Stomach (tissue), 8 donors: ENCODE measurements at regions not wholly inside any gene's neighbourhood (a gene's known extent, or its start where the extent isn't known, plus 50 kb on each side); places are given as distances from the start of the nearest gene placed in this dataset.

ENCODE experiments used
- DNase-seq, 2 donors: peaks; one replicate each; pipeline versions ENCODE4 v3.0.0 to v3.0.0-alpha.2; 2013 to 2019
- H3K27ac ChIP-seq, 5 donors: fragments of 200-600 bp in 4 of 5; sonication (generic) in 4 of 5; one replicate each; pipeline ENCODE4 v1.5.1; 2013 to 2019; ENCODE audit warnings: mild to moderate bottlenecking in 1 of 5, moderate library complexity in 1 of 5
- H3K27me3 ChIP-seq, 3 donors: fragments of 200-600 bp; sonication (generic); one replicate each; pipeline ENCODE4 v1.5.1; 2017 to 2019; ENCODE audit warnings: mixed run types in 1 of 3
- H3K36me3 ChIP-seq, 4 donors: fragments of 200-600 bp; sonication (generic); 1 replicate in 3 of 4; 2 replicates in 1 of 4; pipeline ENCODE4 v1.5.1; 2016 to 2019
- H3K4me1 ChIP-seq, 4 donors: fragments of 200-600 bp; sonication (generic); one replicate each; pipeline ENCODE4 v1.5.1; 2016 to 2019
- H3K4me3 ChIP-seq, 4 donors: fragments of 200-600 bp; sonication (generic) in 3 of 4; one replicate each; pipeline ENCODE4 v1.5.1; 2016 to 2019; ENCODE audit warnings: mild to moderate bottlenecking in 1 of 4
- H3K9me3 ChIP-seq, 4 donors: fragments of 200-600 bp; sonication (generic); one replicate each; pipeline ENCODE4 v1.5.1; 2016 to 2019
- CTCF ChIP-seq, 7 experiments: fragments of 450-650 bp in 4 of 7; fragments of 200-600 bp in 3 of 7; sonication (generic) in 3 of 7; IDR thresholded peaks; one replicate each; pipeline ENCODE4 v1.5.1; 2016 to 2019; ENCODE audit warnings: antibody characterized with exemption in 7 of 7, control low read depth in 2 of 7, mild to moderate bottlenecking in 1 of 7
- EP300 ChIP-seq: sonication (generic); formaldehyde crosslinking; IDR thresholded peaks from one replicate; pipeline ENCODE4 v1.6.1; 2017; ENCODE audit warnings: antibody characterized with exemption
- POLR2A ChIP-seq, 4 donors: fragments of 450-650 bp; IDR thresholded peaks; one replicate each; pipeline ENCODE4 v1.6.1; 2016; ENCODE audit warnings: antibody characterized with exemption in 4 of 4, control low read depth in 2 of 4, mild to moderate bottlenecking in 1 of 4, moderate library complexity in 1 of 4
- POLR2AphosphoS5 ChIP-seq, 3 donors: sonication (generic); formaldehyde crosslinking; IDR thresholded peaks; one replicate each; pipeline ENCODE4 v1.6.1; 2016; ENCODE audit warnings: antibody characterized with exemption in 3 of 3
- WGBS, 5 donors: extraction: QIAGEN DNeasy Blood & Tissue Kit in 3 of 5; methylation state at CpG; one replicate each; pipeline versions ENCODE4 v1.1.5 to v1.1.7; 2013 to 2018; 5-methylcytosine and 5-hydroxymethylcytosine counted together
- intact Hi-C: fragments of 100-400 bp; cut with DNase I; formaldehyde crosslinking; loops from one replicate; pipeline ENCODE4 v1.15.1; 2023; ENCODE audit warnings: low total_unique reads
- donor health status: healthy with polysubstance abuse.
- donor health status: Bipolar disorder and iron deficiency.
- donor health status: healthy.

- Histone ChIP-seq H3K27ac (no peak overlapping the region), H3K4me3 (no peak overlapping the region), H3K4me1 (no peaks in the 10 kb centered on the region), H3K9me3 (peaks cover 0 to 3% (median 0%) of the 10 kb centered on the region in 4 donors), H3K36me3 (no peaks in the 10 kb centered on the region), H3K27me3 (no peaks in the 10 kb centered on the region)
- WGBS, 5 donors: 55 to 62% (median 60%) methylated on average over 3 of the region's 3 CpGs
- DNase-seq: no peak
- intact Hi-C loops: no loop called here
- TF ChIP-seq POLR2A (IDR thresholded peaks at IDR 0.05): no peak
Observed at GRCh38 chr4:62952366-62952765, 1456.9 kb downstream of the TECRL start.

- intact Hi-C loops: no loop called here
- Histone ChIP-seq H3K27ac (no peak overlapping the region), H3K36me3 (no peaks in the 10 kb centered on the region), H3K4me3 (no peak overlapping the region), H3K27me3 (no peaks in the 10 kb centered on the region), H3K9me3 (no peaks in the 10 kb centered on the region), H3K4me1 (no peaks in the 10 kb centered on the region)
- TF ChIP-seq POLR2AphosphoS5 (IDR thresholded peaks at IDR 0.05) (no peak), POLR2A (IDR thresholded peaks at IDR 0.05) (no peak), CTCF (IDR thresholded peaks at IDR 0.05) (no peak), EP300 (no peak)
- DNase-seq: no peak
Observed at GRCh38 chr4:62948108-62948507, 1461.1 kb downstream of the TECRL start.

GRCh38 chr4:62940229-62940628 lies 1469.0 kb downstream of the TECRL start:
- H3K36me3 ChIP-seq: no peaks in the 10 kb centered on the region
- intact Hi-C loops: no loop called here
- DNase-seq: no peak
- H3K4me1 ChIP-seq: no peaks in the 10 kb centered on the region
- no peak overlapping the region for H3K27ac ChIP-seq
- no peak overlapping the region for H3K4me3 ChIP-seq
- no peaks in the 10 kb centered on the region for H3K27me3 ChIP-seq
- no peak for TF ChIP-seq EP300
- no peak for TF ChIP-seq POLR2AphosphoS5 (IDR thresholded peaks at IDR 0.05)
- peaks cover 0 to 10% (median 6%) of the 10 kb centered on the region in 4 donors for H3K9me3 ChIP-seq

- Histone ChIP-seq H3K27ac (no peak overlapping the region), H3K36me3 (no peaks in the 10 kb centered on the region), H3K4me1 (no peaks in the 10 kb centered on the region), H3K27me3 (no peaks in the 10 kb centered on the region), H3K4me3 (no peak overlapping the region), H3K9me3 (peaks cover 0 to 8% (median under 1%) of the 10 kb centered on the region in 4 donors)
- intact Hi-C loops: no loop called here
- no peak for DNase-seq
- no peak for TF ChIP-seq CTCF (IDR thresholded peaks at IDR 0.05)
- TF ChIP-seq EP300: no peak
- no peak for TF ChIP-seq POLR2AphosphoS5 (IDR thresholded peaks at IDR 0.05)
- no peak for TF ChIP-seq POLR2A (IDR thresholded peaks at IDR 0.05)
- 50% methylated on average over 1 of the region's 1 CpG; no CpG with 5 or more reads in 4 of the 5 donors for WGBS, 5 donors
Observed at GRCh38 chr4:62930884-62931283, 1478.4 kb downstream of the TECRL start.

GRCh38 chr4:62928483-62928882 lies 1480.8 kb downstream of the TECRL start:
- Histone ChIP-seq H3K36me3 (no peaks in the 10 kb centered on the region), H3K27ac (no peak overlapping the region), H3K4me3 (no peak overlapping the region), H3K27me3 (no peaks in the 10 kb centered on the region), H3K4me1 (no peaks in the 10 kb centered on the region), H3K9me3 (no peaks in the 10 kb centered on the region)
- intact Hi-C loops: no loop called here
- 54 to 71% (median 65%) methylated on average over 3 of the region's 3 CpGs for WGBS, 5 donors
- no peak for TF ChIP-seq CTCF (IDR thresholded peaks at IDR 0.05)
- no peak for TF ChIP-seq POLR2AphosphoS5 (IDR thresholded peaks at IDR 0.05)
- no peak for TF ChIP-seq POLR2A (IDR thresholded peaks at IDR 0.05)
- no peak for TF ChIP-seq EP300
- no peak for DNase-seq
